ENCODE measurements at regions not wholly inside any gene's neighbourhood (a gene's known extent, or its start where the extent isn't known, plus 50 kb on each side); places are given as distances from the start of the nearest gene placed in this dataset.

GRCh38 chr3:73752338-73752737, 127.6 kb upstream of the PDZRN3 start:
- no peaks in the 10 kb centered on the region for H3K27me3 Mint-ChIP-seq
- peaks cover 9% of the 10 kb centered on the region for H3K9me3 Mint-ChIP-seq
- H3K27ac Mint-ChIP-seq, result no peak overlapping the region
- no peaks in the 10 kb centered on the region for H3K36me3 Mint-ChIP-seq (ENCODE audit: low read depth)
- no peaks in the 10 kb centered on the region for H3K4me1 Mint-ChIP-seq
- ATAC-seq (no peak), DNase-seq (no peak)
- no peak overlapping the region for H3K4me3 Mint-ChIP-seq

GRCh38 chr3:73746623-73747022, 121.9 kb upstream of the PDZRN3 start:
- Mint-ChIP-seq H3K4me1 (no peaks in the 10 kb centered on the region), H3K4me3 (no peak overlapping the region), H3K27me3 (no peaks in the 10 kb centered on the region), H3K27ac (no peak overlapping the region), H3K36me3 (ENCODE audit: low read depth) (no peaks in the 10 kb centered on the region), H3K9me3 (peaks cover 16% of the 10 kb centered on the region)
- DNase-seq, result no peak
- no peak for ATAC-seq

- H3K4me1 Mint-ChIP-seq, result no peaks in the 10 kb centered on the region
- H3K4me3 Mint-ChIP-seq, result no peak overlapping the region
- no peaks in the 10 kb centered on the region for H3K36me3 Mint-ChIP-seq (ENCODE audit: low read depth)
- no peak overlapping the region for H3K27ac Mint-ChIP-seq
- H3K9me3 Mint-ChIP-seq, result peaks cover 11% of the 10 kb centered on the region
- ATAC-seq (no peak), DNase-seq (no peak)
- H3K27me3 Mint-ChIP-seq, result no peaks in the 10 kb centered on the region
Measured at GRCh38 chr3:73745526-73746191, 120.9 kb upstream of the PDZRN3 start.

- DNase-seq (no peak), ATAC-seq (no peak)
- H3K9me3 Mint-ChIP-seq, result peaks cover 7% of the 10 kb centered on the region
- no peaks in the 10 kb centered on the region for H3K36me3 Mint-ChIP-seq (ENCODE audit: low read depth)
- H3K27ac Mint-ChIP-seq, result no peak overlapping the region
- H3K4me3 Mint-ChIP-seq, result no peak overlapping the region
- no peaks in the 10 kb centered on the region for H3K27me3 Mint-ChIP-seq
- no peaks in the 10 kb centered on the region for H3K4me1 Mint-ChIP-seq
Measured at GRCh38 chr3:73743551-73743950, 118.8 kb upstream of the PDZRN3 start.

GRCh38 chr3:73739791-73740453, 115.2 kb upstream of the PDZRN3 start:
- Mint-ChIP-seq H3K9me3 (peaks cover 7% of the 10 kb centered on the region), H3K27me3 (no peaks in the 10 kb centered on the region), H3K4me3 (no peak overlapping the region), H3K36me3 (ENCODE audit: low read depth) (no peaks in the 10 kb centered on the region), H3K4me1 (no peaks in the 10 kb centered on the region), H3K27ac (no peak overlapping the region)
- ATAC-seq, result no peak
- DNase-seq, result no peak

GRCh38 chr3:73738711-73739110, 114.0 kb upstream of the PDZRN3 start:
- DNase-seq (no peak), ATAC-seq (no peak)
- H3K4me1 Mint-ChIP-seq, result no peaks in the 10 kb centered on the region
- no peaks in the 10 kb centered on the region for H3K27me3 Mint-ChIP-seq
- H3K9me3 Mint-ChIP-seq, result peaks cover 3% of the 10 kb centered on the region
- H3K4me3 Mint-ChIP-seq, result no peak overlapping the region
- H3K36me3 Mint-ChIP-seq (ENCODE audit: low read depth), result no peaks in the 10 kb centered on the region
- no peak overlapping the region for H3K27ac Mint-ChIP-seq

GRCh38 chr3:73734211-73735089, 109.7 kb upstream of the PDZRN3 start:
- H3K27ac Mint-ChIP-seq, result no peak overlapping the region
- H3K27me3 Mint-ChIP-seq, result no peaks in the 10 kb centered on the region
- no peaks in the 10 kb centered on the region for H3K36me3 Mint-ChIP-seq (ENCODE audit: low read depth)
- DNase-seq, result no peak
- H3K4me3 Mint-ChIP-seq, result no peak overlapping the region
- H3K9me3 Mint-ChIP-seq, result peaks cover 8% of the 10 kb centered on the region
- no peak for ATAC-seq
- no peaks in the 10 kb centered on the region for H3K4me1 Mint-ChIP-seq

- DNase-seq, result no peak
- no peaks in the 10 kb centered on the region for H3K36me3 Mint-ChIP-seq (ENCODE audit: low read depth)
- no peak overlapping the region for H3K4me3 Mint-ChIP-seq
- no peak for ATAC-seq
- no peak overlapping the region for H3K27ac Mint-ChIP-seq
- H3K4me1 Mint-ChIP-seq, result no peaks in the 10 kb centered on the region
- no peaks in the 10 kb centered on the region for H3K27me3 Mint-ChIP-seq
- H3K9me3 Mint-ChIP-seq, result peaks cover 8% of the 10 kb centered on the region
Measured at GRCh38 chr3:73733746-73734145, 109.0 kb upstream of the PDZRN3 start.

GRCh38 chr3:73729969-73730440, 105.3 kb upstream of the PDZRN3 start:
- peaks cover 8% of the 10 kb centered on the region for H3K9me3 Mint-ChIP-seq
- no peak overlapping the region for H3K4me3 Mint-ChIP-seq
- no peaks in the 10 kb centered on the region for H3K4me1 Mint-ChIP-seq
- H3K27me3 Mint-ChIP-seq, result no peaks in the 10 kb centered on the region
- DNase-seq, result no peak
- no peak for ATAC-seq
- H3K36me3 Mint-ChIP-seq (ENCODE audit: low read depth), result no peaks in the 10 kb centered on the region
- H3K27ac Mint-ChIP-seq, result no peak overlapping the region

- Mint-ChIP-seq H3K4me1 (no peaks in the 10 kb centered on the region), H3K27ac (no peak overlapping the region), H3K27me3 (no peaks in the 10 kb centered on the region), H3K9me3 (peaks cover 8% of the 10 kb centered on the region), H3K36me3 (ENCODE audit: low read depth) (no peaks in the 10 kb centered on the region), H3K4me3 (no peak overlapping the region)
- DNase-seq (no peak), ATAC-seq (no peak)
Measured at GRCh38 chr3:73727854-73728253, 103.1 kb upstream of the PDZRN3 start.

GRCh38 chr3:73727117-73727821, 102.5 kb upstream of the PDZRN3 start:
- DNase-seq (no peak), ATAC-seq (no peak)
- H3K4me3 Mint-ChIP-seq, result no peak overlapping the region

GRCh38 chr3:73723596-73723995, 98.9 kb upstream of the PDZRN3 start:
- H3K27me3 Mint-ChIP-seq, result peaks cover 2% of the 10 kb centered on the region
- no peak overlapping the region for H3K27ac Mint-ChIP-seq
- no peaks in the 10 kb centered on the region for H3K4me1 Mint-ChIP-seq
- H3K36me3 Mint-ChIP-seq (ENCODE audit: low read depth), result no peaks in the 10 kb centered on the region
- no peak overlapping the region for H3K4me3 Mint-ChIP-seq
- DNase-seq (no peak), ATAC-seq (no peak)
- no peaks in the 10 kb centered on the region for H3K9me3 Mint-ChIP-seq

More at GRCh38 chr3:73727117-73727821, 102.5 kb upstream of the PDZRN3 start:
- no peaks in the 10 kb centered on the region for H3K27me3 Mint-ChIP-seq
- no peaks in the 10 kb centered on the region for H3K36me3 Mint-ChIP-seq (ENCODE audit: low read depth)
- H3K9me3 Mint-ChIP-seq, result peaks cover 8% of the 10 kb centered on the region
- H3K27ac Mint-ChIP-seq, result no peak overlapping the region
- H3K4me1 Mint-ChIP-seq, result no peaks in the 10 kb centered on the region

GRCh38 chr3:73719861-73720260, 95.1 kb upstream of the PDZRN3 start:
- no peak for DNase-seq
- ATAC-seq, result no peak
- Mint-ChIP-seq H3K36me3 (ENCODE audit: low read depth) (no peaks in the 10 kb centered on the region), H3K9me3 (no peaks in the 10 kb centered on the region), H3K4me1 (no peaks in the 10 kb centered on the region), H3K27ac (no peak overlapping the region), H3K4me3 (no peak overlapping the region), H3K27me3 (peaks cover 2% of the 10 kb centered on the region)

- Mint-ChIP-seq H3K27me3 (peaks cover 2% of the 10 kb centered on the region), H3K36me3 (ENCODE audit: low read depth) (no peaks in the 10 kb centered on the region), H3K4me1 (no peaks in the 10 kb centered on the region), H3K9me3 (no peaks in the 10 kb centered on the region), H3K4me3 (no peak overlapping the region), H3K27ac (no peak overlapping the region)
- DNase-seq (no peak), ATAC-seq (no peak)
Measured at GRCh38 chr3:73719413-73719851, 94.7 kb upstream of the PDZRN3 start.
